ENCODE measurements at regions not wholly inside any gene's neighbourhood (a gene's known extent, or its start where the extent isn't known, plus 50 kb on each side); places are given as distances from the start of the nearest gene placed in this dataset.

DNA sequence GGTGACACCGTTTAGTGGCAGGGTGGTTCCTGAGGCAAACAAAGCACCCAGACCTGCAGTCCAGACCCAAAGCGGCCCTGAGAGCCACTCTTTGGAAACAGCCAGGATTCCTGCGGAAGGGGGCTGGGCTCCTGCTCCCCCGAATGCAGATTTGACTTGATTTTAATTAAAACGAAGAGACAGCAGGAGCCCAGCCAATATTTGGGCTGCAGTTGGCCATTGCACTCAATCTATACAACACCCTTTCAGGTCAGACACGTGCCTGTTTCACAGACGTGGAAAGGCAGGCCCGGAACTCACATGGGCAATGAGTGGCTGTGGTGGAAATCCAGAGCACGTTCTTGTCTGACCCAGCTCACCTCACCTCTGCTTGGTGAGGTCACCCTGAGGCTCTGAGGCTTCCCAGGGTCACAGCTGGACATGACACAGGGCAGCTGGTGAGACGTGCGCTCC lies 122.4 kb downstream of the NDUFA10 start:
- no peaks in the 10 kb centered on the region for H3K4me1 Mint-ChIP-seq (ENCODE audit: low read depth, unreplicated experiment)
- no peaks in the 10 kb centered on the region for H3K9me3 Mint-ChIP-seq (ENCODE audit: unreplicated experiment)
- H3K27me3 Mint-ChIP-seq (ENCODE audit: unreplicated experiment): peaks cover 7% of the 10 kb centered on the region
- H3K4me3 Mint-ChIP-seq (ENCODE audit: unreplicated experiment): no peak overlapping the region
- no peak for TF ChIP-seq CTCF (IDR thresholded peaks at IDR 0.05; ENCODE audit: partially characterized antibody, unreplicated experiment)
- peaks cover 5% of the 10 kb centered on the region for H3K36me3 Mint-ChIP-seq (ENCODE audit: unreplicated experiment)
- H3K27ac Mint-ChIP-seq (ENCODE audit: unreplicated experiment): no peak overlapping the region
- DNase-seq: no peak

DNA sequence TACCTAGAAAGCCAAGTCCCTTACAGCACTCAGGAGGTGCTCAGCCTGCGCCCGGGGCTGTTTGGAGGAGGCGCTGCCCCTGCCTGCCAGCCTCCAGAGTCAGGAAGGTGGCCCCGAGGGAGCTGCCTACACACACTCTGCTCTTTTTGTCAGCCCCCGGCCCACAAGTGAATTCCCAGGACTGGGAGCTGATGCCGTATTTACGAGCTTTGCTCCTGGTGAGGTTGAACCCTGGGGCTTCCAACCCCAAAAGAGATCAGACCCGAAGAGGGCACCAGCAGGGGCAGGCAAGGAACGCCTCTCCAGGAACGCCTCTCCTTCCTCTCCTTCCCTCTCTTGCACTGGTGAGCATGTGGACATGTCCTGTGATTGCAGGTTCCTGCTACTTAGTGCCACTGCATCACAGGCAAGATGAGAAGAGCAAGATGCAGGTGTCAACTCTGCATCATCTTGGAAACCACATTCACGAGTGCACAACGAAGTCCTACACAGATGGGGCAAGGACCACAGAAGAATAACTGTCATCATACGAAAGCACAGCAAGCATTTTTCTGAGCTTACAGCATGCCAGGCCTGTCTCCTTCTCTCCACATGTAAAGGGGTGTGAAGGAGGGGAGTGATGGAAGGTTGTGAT lies 126.7 kb downstream of the NDUFA10 start:
- H3K36me3 Mint-ChIP-seq (ENCODE audit: unreplicated experiment): peaks cover 4% of the 10 kb centered on the region

DNA sequence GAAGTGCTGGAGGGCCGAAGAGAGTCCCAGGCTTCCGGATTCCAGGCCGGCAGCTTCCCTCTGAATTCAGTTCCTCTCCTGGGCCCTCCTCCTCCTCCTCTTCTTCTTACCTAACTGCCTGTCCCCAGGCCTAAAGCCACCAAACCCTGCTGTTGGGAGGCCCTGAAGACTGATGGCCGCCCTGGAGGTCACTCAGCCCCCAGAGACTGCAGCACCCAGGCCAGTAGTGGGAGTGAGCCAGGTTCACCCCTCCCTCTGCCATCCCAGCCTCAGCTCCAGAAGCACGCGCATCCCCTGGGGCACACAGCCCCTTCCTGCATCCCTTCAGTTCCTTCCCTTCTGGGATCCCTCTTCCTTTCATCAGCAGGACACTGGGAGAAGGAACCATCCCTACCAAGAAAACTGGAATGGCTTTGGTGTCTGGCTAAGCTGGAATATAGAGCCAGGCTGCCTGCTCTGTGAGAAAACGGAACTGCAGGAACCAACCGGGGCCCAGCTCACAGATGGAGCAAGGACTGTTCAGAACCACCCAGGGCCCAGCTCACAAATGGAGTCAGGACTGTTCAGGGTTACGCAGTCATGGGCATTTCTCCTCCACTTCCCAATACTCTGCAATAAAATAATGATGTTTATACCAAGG lies 127.4 kb downstream of the NDUFA10 start:
- DNase-seq: no peak
- no peak overlapping the region for H3K4me3 Mint-ChIP-seq (ENCODE audit: unreplicated experiment)
- H3K27ac Mint-ChIP-seq (ENCODE audit: unreplicated experiment): no peak overlapping the region
- H3K4me1 Mint-ChIP-seq (ENCODE audit: low read depth, unreplicated experiment): no peaks in the 10 kb centered on the region
- TF ChIP-seq CTCF (IDR thresholded peaks at IDR 0.05; ENCODE audit: partially characterized antibody, unreplicated experiment): no peak
- H3K9me3 Mint-ChIP-seq (ENCODE audit: unreplicated experiment): peaks cover 9% of the 10 kb centered on the region
- H3K36me3 Mint-ChIP-seq (ENCODE audit: unreplicated experiment): peaks cover 4% of the 10 kb centered on the region
- peaks cover 8% of the 10 kb centered on the region for H3K27me3 Mint-ChIP-seq (ENCODE audit: unreplicated experiment)

More for the DNA sequence above, 126.7 kb downstream of the NDUFA10 start:
- DNase-seq: no peak
- Mint-ChIP-seq H3K4me3 (ENCODE audit: unreplicated experiment) (no peak overlapping the region), H3K27me3 (ENCODE audit: unreplicated experiment) (peaks cover 8% of the 10 kb centered on the region), H3K4me1 (ENCODE audit: low read depth, unreplicated experiment) (no peaks in the 10 kb centered on the region), H3K9me3 (ENCODE audit: unreplicated experiment) (peaks cover 8% of the 10 kb centered on the region), H3K27ac (ENCODE audit: unreplicated experiment) (no peak overlapping the region)
- no peak for TF ChIP-seq CTCF (IDR thresholded peaks at IDR 0.05; ENCODE audit: partially characterized antibody, unreplicated experiment)

DNA sequence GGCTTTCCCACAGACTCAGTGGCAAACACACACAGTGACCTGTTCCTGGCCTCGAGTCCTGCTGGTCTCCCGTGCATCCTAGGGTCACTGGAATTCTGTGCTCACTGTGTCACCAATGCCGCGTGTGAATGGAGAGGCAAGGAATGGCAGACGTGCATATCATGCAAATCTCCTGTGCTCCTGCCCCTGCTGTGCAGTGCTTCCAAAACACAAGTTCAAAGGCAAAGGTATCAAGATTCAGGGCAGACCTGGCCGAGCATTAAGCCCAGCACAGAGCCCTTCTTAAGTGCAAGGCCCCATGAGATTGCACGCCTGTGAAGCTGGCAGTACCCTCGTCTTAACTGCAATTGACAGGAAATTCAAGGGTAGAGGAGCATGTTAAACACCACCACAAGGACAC lies 129.1 kb downstream of the NDUFA10 start:
- H3K27ac Mint-ChIP-seq (ENCODE audit: unreplicated experiment): no peak overlapping the region
- TF ChIP-seq CTCF (IDR thresholded peaks at IDR 0.05; ENCODE audit: partially characterized antibody, unreplicated experiment): no peak
- H3K9me3 Mint-ChIP-seq (ENCODE audit: unreplicated experiment): peaks cover 9% of the 10 kb centered on the region
- H3K27me3 Mint-ChIP-seq (ENCODE audit: unreplicated experiment): peaks cover 8% of the 10 kb centered on the region
- H3K4me1 Mint-ChIP-seq (ENCODE audit: low read depth, unreplicated experiment): no peaks in the 10 kb centered on the region
- H3K36me3 Mint-ChIP-seq (ENCODE audit: unreplicated experiment): peaks cover 4% of the 10 kb centered on the region
- no peak overlapping the region for H3K4me3 Mint-ChIP-seq (ENCODE audit: unreplicated experiment)
- DNase-seq: no peak

DNA sequence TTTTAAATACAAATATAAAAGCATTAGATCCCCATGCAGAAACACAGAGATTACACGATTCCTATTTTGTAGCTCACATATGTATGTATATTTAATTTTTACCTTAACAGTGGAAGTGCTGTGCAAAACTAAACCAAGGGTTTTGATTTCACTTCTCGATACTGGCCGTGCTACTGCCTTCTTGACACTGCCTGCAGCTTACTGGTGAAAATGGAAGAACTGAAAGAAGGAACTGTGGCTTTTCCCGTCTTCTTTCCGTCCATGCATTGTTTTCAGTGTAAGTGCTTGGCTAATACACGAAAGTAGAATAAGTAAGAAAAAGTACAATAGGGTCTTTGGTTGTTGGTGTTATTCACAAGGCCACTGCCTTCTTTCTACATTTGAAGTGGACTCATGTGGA lies 129.5 kb downstream of the NDUFA10 start:
- Mint-ChIP-seq H3K27me3 (ENCODE audit: unreplicated experiment) (peaks cover 8% of the 10 kb centered on the region), H3K4me1 (ENCODE audit: low read depth, unreplicated experiment) (no peaks in the 10 kb centered on the region), H3K9me3 (ENCODE audit: unreplicated experiment) (peaks cover 9% of the 10 kb centered on the region), H3K4me3 (ENCODE audit: unreplicated experiment) (no peak overlapping the region), H3K27ac (ENCODE audit: unreplicated experiment) (no peak overlapping the region), H3K36me3 (ENCODE audit: unreplicated experiment) (peaks cover 4% of the 10 kb centered on the region)
- DNase-seq: no peak
- TF ChIP-seq CTCF (IDR thresholded peaks at IDR 0.05; ENCODE audit: partially characterized antibody, unreplicated experiment): no peak
